EH (cell line): ENCODE measurements at regions not wholly inside any gene's neighbourhood (a gene's known extent, or its start where the extent isn't known, plus 50 kb on each side); places are given as distances from the start of the nearest gene placed in this dataset.
"Not testable (repeated sequence)": the region's sequence is repeated elsewhere in the genome, so short reads cannot be mapped to it uniquely, and the experiment has no call there.

Experiments
- DNase-seq: peaks from one replicate; pipeline ENCODE4 v3.0.0-alpha.2; 2015; ENCODE audit warnings: low read depth

- not testable (repeated sequence) for DNase-seq
These were observed 64.9 kb upstream of the ZNF195 start for GRCh38 chr11:3443700-3444419.

GRCh38 chr11:3437441-3437840 lies 58.5 kb upstream of the ZNF195 start:
- not testable (repeated sequence) for DNase-seq

GRCh38 chr11:3434976-3435375 lies 56.0 kb upstream of the ZNF195 start:
- DNase-seq: no peak

- not testable (repeated sequence) for DNase-seq
These were observed 50.2 kb upstream of the ZNF195 start for GRCh38 chr11:3429191-3429590.
